Cerebellar cortex (tissue), 1 donor: ENCODE measurements at regions not wholly inside any gene's neighbourhood (a gene's known extent, or its start where the extent isn't known, plus 50 kb on each side); places are given as distances from the start of the nearest gene placed in this dataset.
"Not testable (repeated sequence)": the region's sequence is repeated elsewhere in the genome, so short reads cannot be mapped to it uniquely, and the experiment has no call there.

ENCODE experiments used
- DNase-seq: peaks from one replicate; pipeline ENCODE4 v3.0.0-alpha.2; 2015; ENCODE audit warnings: low spot score

DNA sequence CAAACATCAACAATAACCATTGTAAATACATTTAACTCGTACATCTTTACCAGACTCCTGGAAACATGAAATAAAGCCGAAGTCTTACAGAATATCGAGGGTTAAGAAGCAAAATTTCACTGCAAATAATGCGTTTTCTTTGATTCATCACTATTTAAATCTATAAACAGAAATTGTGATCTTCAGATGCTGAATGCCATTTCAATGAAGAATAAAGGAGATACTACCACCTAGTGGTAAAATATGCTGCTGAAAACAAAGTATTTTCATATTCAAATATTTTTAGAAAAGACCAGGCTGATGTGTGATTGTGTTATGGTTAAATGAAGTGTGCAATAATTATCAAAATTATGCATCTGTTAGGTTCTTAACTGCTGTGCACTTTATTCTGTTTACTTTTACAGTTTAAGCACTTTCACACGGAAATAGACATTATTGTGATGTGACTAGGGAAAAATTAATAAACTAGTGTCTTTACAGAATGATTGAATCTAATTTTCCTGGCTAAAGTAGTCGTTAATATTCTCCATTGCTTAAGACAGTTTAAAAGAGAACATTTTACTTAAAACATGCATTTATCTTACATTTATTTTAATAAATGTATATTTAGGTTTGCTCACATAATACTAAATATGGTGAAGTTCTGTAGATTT is 1093.1 kb downstream of the MRPL39 start:
- peak; percentile 10 for DNase-seq

DNA sequence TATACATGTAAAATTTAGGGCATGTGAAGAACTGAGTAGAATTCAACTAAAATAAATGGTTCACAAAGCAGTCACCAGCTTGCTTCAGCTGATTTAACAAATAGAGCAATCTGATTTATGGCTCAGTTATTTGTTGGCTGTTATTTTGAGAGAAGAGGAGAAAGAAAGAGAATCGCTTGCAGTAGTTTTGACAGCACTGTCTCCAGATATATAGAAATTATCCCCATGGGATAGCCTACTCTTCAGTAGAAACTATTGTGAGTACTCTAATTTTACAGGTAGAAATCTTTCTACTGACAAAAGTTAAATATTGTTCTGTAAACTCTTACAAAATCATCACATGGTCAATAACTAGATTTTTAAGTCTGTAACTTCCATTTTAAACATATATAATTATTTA is 1098.2 kb downstream of the MRPL39 start:
- DNase-seq, result no peak

DNA sequence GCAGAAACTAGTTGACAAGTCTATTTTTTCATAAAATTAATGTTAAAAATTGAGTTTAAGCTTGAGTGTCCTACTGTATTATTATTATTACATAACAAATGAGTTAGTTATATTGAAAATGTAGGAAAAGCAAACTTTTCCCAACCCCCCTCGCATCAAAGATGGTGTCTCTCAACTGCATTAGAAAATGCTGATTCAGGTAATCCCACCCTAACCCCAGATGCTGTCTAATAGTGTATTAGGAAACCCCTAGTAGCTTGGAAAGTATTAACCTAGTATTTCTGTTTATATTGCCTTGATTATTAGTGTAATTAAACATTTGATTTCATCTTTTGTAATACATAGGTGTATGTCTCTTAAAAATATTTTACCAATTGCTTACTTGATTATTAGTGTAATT is 1120.3 kb downstream of the MRPL39 start:
- no peak for DNase-seq

DNA sequence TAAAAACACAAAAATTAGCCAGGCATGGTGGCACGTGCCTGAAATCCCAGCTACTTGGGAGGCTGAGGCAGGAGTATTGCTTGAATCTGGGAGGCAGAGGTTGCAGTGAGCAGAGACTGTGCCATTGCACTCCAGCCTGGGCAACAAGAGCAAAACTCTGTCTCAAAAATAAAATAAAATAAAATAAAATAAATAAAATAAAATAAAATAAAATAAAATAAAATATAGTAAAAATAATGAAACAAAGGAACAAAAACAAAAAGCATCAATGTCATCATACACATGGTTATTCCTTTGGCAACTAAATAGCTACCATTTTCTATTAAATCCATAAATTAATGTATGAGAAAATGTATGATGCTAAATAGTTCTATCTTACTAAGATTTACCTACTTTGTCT is 1123.9 kb downstream of the MRPL39 start:
- DNase-seq, result not testable (repeated sequence)

DNA sequence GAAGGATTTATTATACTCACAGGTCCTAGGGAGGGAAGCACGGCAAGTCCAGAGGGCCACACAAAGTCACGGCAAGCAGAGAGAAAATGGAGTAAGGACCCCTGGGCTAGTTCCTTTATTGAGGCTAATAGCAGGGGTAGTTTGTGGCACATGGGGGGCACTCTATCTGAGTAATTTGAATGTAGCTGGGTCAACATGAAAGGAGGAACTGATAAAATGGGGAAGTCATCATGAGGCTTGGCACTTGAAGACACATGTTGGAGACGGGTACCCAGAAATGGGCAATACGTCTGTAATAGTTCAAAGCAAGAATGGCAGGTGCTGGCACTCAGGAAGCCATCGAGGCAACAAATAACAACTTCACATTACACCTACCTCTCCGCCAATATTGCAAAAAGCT is 1136.4 kb downstream of the MRPL39 start:
- no peak for DNase-seq

DNA sequence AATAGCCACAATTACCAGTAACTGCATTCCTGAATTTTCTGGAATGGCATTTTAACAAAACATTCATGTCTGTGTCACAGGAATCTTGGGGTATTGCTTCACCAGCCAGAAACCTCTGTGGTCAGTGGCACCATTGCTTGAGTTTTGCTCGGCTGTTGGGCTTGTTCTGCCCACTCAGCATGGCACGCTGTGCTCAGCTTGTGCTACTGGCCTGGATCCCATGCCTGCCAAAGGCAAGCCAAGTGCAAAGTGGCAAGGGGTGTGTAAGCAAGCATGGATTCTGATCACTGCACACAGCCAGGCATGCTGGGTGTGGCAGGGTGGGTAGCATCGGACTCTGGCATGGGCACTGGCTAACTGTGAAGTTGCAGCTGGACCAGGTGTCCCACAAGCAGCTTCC is 1150.9 kb downstream of the MRPL39 start:
- DNase-seq, result no peak

DNA sequence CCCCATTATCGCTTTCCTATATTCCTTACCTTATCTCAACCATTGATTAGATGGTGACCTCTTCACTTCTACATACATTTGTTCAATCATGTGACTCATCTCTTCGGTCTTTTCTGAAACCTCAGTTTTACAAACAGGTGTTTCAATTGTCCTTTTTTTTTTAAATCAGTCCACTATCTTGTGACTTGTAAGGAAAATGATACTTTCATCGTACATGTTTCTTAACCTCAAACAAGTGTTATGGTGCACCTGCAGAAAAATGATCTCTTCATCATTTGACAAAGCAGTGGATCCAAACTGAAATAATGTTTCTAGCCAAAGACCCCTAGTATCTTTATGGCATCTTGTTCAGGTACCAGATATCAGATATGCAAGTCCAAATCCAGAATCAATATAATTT is 1157.2 kb downstream of the MRPL39 start:
- DNase-seq, result no peak

DNA sequence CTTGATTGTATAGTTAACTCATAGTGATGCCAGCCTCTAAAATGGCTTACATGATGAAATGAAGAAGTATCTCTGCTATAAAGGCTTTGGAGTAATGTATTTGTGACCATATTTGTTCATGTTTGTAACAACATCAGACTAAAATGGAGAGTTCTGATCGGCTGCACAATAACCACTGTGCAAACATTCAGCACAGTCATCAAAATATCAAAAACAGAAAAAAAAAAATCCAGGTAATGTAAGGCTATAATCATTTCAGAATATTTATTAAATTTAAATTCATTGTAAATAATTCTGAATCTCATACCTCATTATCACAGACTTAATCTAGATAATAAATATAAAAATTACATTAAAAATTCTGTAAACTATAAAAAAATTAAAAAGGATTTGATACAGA is 1161.8 kb downstream of the MRPL39 start:
- DNase-seq, result no peak

DNA sequence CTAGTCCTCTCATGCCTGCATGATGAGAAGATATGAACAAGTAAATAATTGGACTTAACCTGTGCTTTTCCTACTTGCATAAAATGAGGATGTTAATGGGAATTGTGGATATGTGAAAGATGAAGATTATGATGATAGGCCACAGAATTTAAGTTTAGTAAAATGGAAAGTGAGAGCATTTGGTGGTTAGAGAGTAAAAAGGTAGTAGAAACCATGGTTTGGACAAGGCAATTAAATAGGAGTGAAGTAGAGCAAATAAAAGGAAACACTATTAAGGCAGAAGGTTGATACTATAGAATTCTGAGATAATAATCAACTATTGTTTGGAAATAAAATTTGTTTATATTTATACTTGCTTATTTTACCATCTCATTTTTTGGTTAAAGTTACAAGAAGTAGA is 1162.5 kb downstream of the MRPL39 start:
- DNase-seq, result no peak

DNA sequence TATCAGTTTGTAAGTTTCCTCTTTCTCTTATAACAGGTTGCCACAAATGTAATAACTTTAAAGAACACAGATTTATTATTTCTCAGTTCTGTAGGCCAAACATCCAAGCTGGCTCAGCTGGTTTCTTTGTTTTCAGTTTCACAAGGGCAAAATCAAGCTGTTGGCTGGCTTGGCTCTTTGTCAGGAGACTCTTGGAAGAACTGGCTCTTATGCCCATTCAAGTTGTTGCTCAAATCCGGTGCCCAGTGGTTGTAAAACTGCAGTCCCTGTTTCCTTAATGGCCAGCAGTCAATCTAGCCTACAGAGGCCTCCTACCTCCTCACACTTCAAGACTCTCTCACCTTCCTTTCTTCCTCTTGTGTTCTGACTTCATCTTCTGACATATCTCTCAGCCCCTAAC is 1171.0 kb downstream of the MRPL39 start:
- no peak for DNase-seq

DNA sequence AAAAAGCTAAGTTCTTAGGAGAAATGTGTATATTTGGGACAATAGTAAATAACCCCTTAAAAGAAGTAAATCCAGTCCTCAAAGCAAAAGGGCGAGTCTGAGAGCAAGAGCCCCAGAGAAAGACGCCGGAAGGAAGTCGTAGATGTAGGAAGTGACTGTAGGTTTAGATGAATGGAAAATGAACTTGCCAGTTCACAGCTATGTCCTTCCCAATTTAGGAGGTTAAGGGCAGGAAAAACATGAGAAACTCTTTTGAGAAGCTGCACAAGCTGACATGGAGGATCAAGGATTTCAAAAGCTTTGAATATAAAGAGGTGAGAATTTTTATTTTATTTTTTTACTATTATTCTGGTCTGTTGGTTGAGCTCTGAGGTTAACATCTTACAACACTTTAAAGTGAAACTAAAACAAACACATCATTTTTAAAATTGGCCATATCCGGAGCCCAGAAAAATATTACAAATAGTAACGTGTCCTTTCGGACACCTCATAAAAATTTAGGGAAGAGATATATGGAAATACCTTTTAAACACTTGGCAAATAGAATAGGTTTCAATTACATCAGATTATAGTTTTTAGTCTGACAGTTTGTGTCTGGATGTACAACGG is 1178.6 kb downstream of the MRPL39 start:
- DNase-seq, result no peak

DNA sequence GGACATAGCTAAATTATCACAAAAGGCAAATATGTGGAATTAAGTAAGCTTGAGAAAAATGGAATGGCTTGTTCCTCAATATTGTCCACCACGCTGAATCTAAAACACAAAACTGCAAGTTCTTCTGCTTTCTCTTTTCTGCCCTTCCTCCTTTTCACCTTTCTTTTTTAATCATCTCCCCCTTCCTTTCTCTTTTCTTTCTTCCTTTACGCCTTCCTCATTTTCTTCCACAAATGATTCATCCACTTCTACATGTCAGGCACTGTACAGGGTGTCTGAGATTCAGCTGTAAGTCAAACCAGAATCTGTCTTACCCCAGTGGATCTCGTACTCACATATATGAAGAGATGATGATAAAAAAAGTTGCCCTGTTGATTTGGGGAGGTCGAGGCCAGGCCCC is 1182.5 kb downstream of the MRPL39 start:
- DNase-seq, result no peak

DNA sequence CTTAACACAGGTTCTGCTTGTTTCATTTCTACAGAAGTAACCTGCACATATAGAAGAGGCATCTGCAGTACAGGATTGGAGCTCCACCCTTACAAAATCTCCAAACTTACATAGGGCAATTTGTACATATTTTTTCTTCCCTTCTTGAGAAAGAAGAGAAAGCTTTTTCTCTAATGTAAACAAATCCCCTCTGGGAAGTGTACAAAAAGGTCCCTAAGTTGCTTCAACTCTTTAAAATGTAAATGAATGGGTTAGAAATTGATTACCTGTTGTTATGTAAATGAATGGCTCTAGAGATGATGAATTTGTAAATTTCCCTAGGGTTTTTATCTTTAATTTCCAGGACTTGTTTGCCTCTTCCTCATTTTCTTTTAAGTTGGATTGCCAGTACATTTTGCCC is 1183.7 kb downstream of the MRPL39 start:
- DNase-seq, result no peak

DNA sequence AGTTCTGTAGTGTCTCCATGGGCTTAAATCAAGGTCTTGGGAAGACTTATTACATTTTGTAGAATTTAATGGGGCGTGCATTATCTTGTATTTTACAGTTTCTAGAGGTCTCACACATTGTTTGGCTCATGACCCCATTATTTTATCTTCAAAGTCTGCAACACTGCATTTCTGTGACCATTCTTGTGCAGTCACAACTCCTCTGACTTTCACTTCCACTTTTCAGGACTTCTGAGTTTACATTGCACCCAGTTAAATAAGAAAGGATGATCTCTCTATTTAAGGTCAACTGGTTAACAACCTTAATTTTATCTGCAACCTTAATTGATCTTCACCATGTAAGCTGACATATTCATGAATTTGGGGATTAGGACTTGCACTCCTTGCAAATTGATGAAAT is 1186.6 kb downstream of the MRPL39 start:
- DNase-seq, result no peak

DNA sequence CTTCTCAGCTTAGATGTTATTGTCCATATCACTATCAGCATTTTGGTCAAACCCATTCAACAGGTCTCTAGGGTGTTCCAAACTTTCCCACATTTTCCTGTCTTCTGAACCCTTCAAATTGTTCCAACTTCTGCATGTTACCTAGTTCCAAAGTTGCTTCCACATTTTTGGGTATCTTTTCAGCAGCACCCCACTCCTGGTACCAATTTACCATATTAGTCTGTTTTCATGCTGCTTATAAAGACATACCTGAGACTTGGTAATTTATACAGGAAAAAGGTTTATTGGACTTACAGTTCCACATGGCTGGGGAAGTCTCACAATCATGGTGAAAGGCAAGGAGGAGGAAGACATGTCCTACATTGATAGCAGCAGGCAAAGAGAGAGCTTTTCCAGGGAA is 1187.6 kb downstream of the MRPL39 start:
- not testable (repeated sequence) for DNase-seq

DNA sequence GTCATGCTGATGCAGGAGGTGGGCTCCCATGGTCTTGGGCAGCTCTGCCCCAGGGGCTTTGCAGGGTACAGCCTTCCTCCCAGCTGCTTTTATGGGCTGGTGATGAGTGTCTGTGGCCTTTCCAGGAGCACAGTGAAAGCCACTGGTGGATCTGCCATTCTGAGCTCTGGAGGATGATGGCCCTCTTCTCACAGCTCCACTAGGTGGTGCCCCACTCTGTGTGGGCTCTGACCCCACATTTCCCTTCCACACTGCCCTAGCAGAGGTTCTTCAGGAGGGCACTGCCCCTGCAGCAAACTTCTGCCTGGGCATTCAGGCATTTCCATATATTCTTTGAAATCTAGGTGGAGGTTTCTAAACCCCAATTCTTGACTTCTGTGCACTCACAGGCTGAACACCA is 1188.6 kb downstream of the MRPL39 start:
- no peak for DNase-seq

DNA sequence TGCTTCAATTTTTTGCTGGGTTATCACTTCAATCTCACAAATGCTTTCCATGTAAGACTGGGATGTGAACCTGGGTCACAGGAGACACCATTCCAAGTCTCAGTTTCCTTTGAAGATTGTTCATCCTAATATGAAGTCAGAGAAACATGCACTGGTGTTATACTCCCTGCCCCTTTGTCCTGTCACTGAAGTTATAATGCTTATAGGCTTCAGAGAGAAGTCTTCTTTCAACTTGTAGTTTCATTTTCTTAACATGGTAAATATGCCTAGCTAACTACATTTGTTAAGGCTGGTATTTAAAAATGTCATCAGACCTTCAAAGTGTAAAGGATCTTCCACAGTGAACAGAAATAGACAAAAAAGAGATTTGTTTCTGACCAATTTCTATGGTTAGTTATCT is 1195.9 kb downstream of the MRPL39 start:
- no peak for DNase-seq

DNA sequence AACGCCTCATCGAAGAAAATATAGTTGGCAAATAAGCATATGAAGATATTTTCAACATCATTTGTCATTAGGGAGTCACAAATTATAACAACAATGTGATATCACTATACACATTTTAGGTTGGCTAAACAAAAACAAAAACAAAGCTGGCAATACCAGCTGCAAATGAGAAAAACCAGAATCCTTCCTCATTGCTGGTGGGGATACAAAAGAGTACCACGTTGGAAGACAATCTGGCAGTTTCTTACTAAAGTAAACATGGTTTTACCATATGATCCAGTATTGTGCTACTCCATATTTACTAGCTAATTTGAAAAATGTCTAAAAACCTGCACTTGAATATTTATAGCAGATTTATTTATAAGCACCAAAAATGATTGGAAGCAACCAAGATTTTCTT is 1204.1 kb downstream of the MRPL39 start:
- DNase-seq, result no peak

DNA sequence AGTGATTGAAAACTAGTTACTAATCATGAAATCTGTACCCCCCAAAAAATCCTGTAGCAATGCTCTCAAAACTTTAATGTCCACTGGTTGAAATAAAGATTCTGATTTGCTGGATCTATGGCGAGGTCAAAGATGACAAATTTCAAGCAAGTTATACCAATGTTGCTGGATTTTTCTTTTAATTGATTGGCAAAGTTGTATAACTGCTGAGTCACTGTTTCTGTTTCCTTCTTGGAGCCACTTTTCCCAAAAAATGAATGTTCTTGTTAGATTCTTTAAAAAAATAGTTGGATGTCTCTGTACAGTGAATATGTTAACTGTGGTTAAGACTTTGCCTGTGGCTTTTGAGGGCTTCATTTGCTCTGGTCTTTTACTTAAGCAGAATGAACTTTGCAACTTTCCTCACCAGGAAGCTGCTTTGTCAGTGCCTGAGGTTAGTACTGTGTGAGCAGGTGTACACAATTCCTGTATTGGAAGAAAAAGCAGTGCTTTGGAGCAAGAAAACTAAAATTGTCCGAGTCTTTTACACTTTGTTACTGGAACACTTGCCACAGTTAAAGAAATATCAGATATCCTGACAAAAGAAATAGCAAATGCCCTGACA is 1211.9 kb downstream of the MRPL39 start:
- no peak for DNase-seq

DNA sequence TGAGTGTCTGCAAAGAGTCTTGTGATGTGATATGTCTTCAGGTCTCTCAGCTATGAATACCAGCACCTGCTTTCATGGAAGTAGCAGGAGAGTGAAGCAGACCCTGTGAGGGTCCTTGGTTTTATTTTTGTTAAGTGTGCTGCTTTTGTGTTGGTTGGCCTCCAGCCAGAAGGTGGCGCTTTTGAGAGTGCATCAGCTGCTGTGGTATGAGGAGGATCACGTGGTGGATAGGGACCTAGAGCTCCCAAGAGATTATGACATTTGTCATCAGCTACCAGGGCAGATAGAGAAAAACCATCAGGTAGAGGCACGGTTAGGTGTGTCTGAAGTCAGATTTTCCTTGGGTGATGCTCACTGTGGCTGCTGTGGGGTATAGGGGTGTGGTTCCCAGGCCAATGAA is 1232.1 kb downstream of the MRPL39 start:
- DNase-seq, result no peak

DNA sequence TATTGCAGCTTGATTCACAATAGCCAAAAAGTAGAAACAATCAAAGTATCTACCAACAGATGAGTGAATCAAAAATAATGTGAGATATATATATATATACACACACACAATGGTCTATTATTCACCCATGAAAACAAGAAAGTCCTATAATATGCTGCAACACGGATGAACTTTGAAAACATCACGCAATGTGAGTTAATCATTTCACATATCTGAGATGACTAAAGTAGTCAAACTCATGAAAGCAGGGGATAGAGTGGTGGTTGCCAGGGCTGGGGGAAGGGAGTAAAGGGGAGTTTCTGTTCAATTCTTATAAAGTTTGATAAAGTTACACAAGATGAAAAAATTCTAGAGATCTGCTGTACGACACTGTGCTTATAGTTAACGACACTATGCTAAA is 1234.8 kb downstream of the MRPL39 start:
- DNase-seq, result no peak

DNA sequence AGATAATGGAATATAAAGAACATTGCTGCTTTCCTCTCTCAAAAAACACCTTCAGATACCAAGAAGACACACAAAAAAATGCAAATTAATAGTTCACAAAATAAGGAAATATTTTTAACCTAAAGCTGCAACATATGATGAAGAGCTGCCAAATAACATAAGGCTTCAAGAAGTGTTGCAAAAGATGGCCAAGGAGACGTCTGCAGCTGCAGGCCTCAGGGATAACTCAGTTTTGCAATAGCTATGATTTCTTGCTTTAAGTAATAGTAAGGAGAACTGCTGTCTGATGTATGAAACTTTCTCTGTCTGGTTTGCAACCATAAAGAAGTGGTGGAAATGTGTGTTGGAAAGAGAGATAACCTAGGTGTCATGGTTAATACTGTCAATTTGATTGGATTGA is 1237.5 kb downstream of the MRPL39 start:
- DNase-seq, result no peak

DNA sequence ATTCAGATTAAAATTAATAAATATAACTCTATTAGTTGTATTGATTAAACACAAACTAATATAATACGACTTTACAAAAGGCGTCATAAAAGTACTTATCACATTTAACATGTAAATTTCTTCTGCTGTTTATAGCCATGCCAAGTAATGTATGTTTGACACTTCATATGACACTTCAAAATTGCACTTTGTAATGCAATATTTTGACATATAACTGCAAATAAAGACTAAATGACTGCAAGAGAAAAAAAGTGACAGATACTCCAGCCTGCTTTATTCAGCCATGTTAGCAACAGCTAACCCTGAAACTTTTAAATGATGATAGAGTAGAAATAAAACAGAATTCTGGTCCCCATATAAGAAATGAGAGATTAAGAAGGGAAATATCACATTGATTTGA is 1238.0 kb downstream of the MRPL39 start:
- DNase-seq, result no peak

DNA sequence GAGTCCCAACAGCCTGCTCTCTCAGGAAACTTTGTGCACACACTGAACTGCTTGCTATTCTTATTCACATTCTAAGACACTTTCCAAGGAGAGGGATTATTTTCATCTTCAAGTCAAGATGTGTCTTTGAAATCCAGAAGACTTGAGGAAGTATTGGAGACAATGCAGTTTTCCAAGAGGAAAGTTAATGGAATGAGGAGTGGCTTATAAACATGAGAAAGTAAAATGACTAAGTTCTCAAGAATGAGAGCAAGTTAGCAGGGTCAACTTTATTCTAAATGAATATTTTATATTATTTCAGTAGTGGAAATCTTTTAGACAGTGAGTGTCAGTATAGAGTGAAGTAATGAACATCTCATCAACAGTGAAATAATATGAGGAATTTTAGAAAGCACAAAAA is 1239.3 kb downstream of the MRPL39 start:
- DNase-seq, result no peak
